ENCODE measurements at regions not wholly inside any gene's neighbourhood (a gene's known extent, or its start where the extent isn't known, plus 50 kb on each side); places are given as distances from the start of the nearest gene placed in this dataset.

GRCh38 chr15:26134812-26135211 lies 271.7 kb upstream of the ATP10A start:
- intact Hi-C loops (cut with DNase I), result no loop called here

GRCh38 chr15:26134152-26134551 lies 271.0 kb upstream of the ATP10A start:
- no peak for DNase-seq (ENCODE audit: extremely low spot score in 2 of 2)
- Histone ChIP-seq H3K27me3 (no peaks in the 10 kb centered on the region), H3K36me3 (no peaks in the 10 kb centered on the region), H3K4me1 (no peaks in the 10 kb centered on the region), H3K4me3 (no peak overlapping the region), H3K9me3 (no peaks in the 10 kb centered on the region), H3K27ac (no peak overlapping the region)
- TF ChIP-seq POLR2A (IDR thresholded peaks at IDR 0.05), result no peak
- TF ChIP-seq CTCF (IDR thresholded peaks at IDR 0.05), result no peak
- no peak for TF ChIP-seq POLR2AphosphoS5 (IDR thresholded peaks at IDR 0.05; ENCODE audit: insufficient read depth in 1 of 2, low read depth in 1 of 2)
- intact Hi-C loops (cut with DNase I), result no loop called here

More at GRCh38 chr15:26134812-26135211, 271.7 kb upstream of the ATP10A start:
- DNase-seq (ENCODE audit: extremely low spot score in 2 of 2), result no peak
- TF ChIP-seq CTCF (IDR thresholded peaks at IDR 0.05) (no peak), POLR2A (IDR thresholded peaks at IDR 0.05) (no peak), POLR2AphosphoS5 (IDR thresholded peaks at IDR 0.05; ENCODE audit: insufficient read depth in 1 of 2, low read depth in 1 of 2) (no peak)
- Histone ChIP-seq H3K9me3 (no peaks in the 10 kb centered on the region), H3K4me3 (no peak overlapping the region), H3K36me3 (no peaks in the 10 kb centered on the region), H3K27me3 (no peaks in the 10 kb centered on the region), H3K4me1 (no peaks in the 10 kb centered on the region), H3K27ac (no peak overlapping the region)

- Histone ChIP-seq H3K27ac (no peak overlapping the region), H3K4me1 (no peaks in the 10 kb centered on the region), H3K27me3 (no peaks in the 10 kb centered on the region), H3K36me3 (no peaks in the 10 kb centered on the region), H3K4me3 (no peak overlapping the region), H3K9me3 (no peaks in the 10 kb centered on the region)
- TF ChIP-seq POLR2A (IDR thresholded peaks at IDR 0.05) (no peak), CTCF (IDR thresholded peaks at IDR 0.05) (no peak), POLR2AphosphoS5 (IDR thresholded peaks at IDR 0.05; ENCODE audit: insufficient read depth in 1 of 2, low read depth in 1 of 2) (no peak)
- intact Hi-C loops (cut with DNase I), result no loop called here
- no peak for DNase-seq (ENCODE audit: extremely low spot score in 2 of 2)
Measured at GRCh38 chr15:26132811-26133210, 269.7 kb upstream of the ATP10A start.

- no peaks in the 10 kb centered on the region for H3K27me3 ChIP-seq
- H3K36me3 ChIP-seq, result no peaks in the 10 kb centered on the region
- H3K4me3 ChIP-seq, result no peak overlapping the region
- no peak for TF ChIP-seq POLR2A (IDR thresholded peaks at IDR 0.05)
- no peak for TF ChIP-seq CTCF (IDR thresholded peaks at IDR 0.05)
- TF ChIP-seq POLR2AphosphoS5 (IDR thresholded peaks at IDR 0.05; ENCODE audit: insufficient read depth in 1 of 2, low read depth in 1 of 2), result no peak
- no peaks in the 10 kb centered on the region for H3K9me3 ChIP-seq
- H3K4me1 ChIP-seq, result no peaks in the 10 kb centered on the region
- H3K27ac ChIP-seq, result no peak overlapping the region
- no peak for DNase-seq (ENCODE audit: extremely low spot score in 2 of 2)
- intact Hi-C loops (cut with DNase I), result loop anchor here (5.0 kb wide), 1 partner anchor 797 kb away; no protein-coding TSS in a partner anchor
Measured at GRCh38 chr15:26129852-26130251, 266.7 kb upstream of the ATP10A start.

GRCh38 chr15:26128611-26129140 lies 265.5 kb upstream of the ATP10A start:
- Histone ChIP-seq H3K27me3 (no peaks in the 10 kb centered on the region), H3K9me3 (no peaks in the 10 kb centered on the region), H3K4me3 (no peak overlapping the region), H3K4me1 (no peaks in the 10 kb centered on the region), H3K36me3 (no peaks in the 10 kb centered on the region), H3K27ac (no peak overlapping the region)
- no peak for TF ChIP-seq CTCF (IDR thresholded peaks at IDR 0.05)
- no peak for TF ChIP-seq POLR2A (IDR thresholded peaks at IDR 0.05)
- no peak for TF ChIP-seq POLR2AphosphoS5 (IDR thresholded peaks at IDR 0.05; ENCODE audit: insufficient read depth in 1 of 2, low read depth in 1 of 2)
- no peak for DNase-seq (ENCODE audit: extremely low spot score in 2 of 2)
- intact Hi-C loops (cut with DNase I), result loop anchor here (5.0 kb wide), 1 partner anchor 799 kb away; no protein-coding TSS in a partner anchor

Measured in vagina (tissue), 2 donors.